Effector CD8-positive, alpha-beta T cell (primary cell): ENCODE measurements at regions not wholly inside any gene's neighbourhood (a gene's known extent, or its start where the extent isn't known, plus 50 kb on each side); places are given as distances from the start of the nearest gene placed in this dataset.

Source experiments
- DNase-seq: peaks from one replicate; lab custom pipeline; 2025; lab: John Stamatoyannopoulos, UW

GRCh38 chr12:82040987-82041743, 282.0 kb upstream of the PPFIA2 start:
- DNase-seq = no peak

GRCh38 chr12:82034769-82035168, 275.6 kb upstream of the PPFIA2 start:
- no peak for DNase-seq

- DNase-seq = no peak
These were observed 270.8 kb upstream of the PPFIA2 start for GRCh38 chr12:82029936-82030335.

- no peak for DNase-seq
These were observed 269.6 kb upstream of the PPFIA2 start for GRCh38 chr12:82028772-82029171.

- no peak for DNase-seq
These were observed 268.5 kb upstream of the PPFIA2 start for GRCh38 chr12:82027612-82028011.

- DNase-seq = no peak
These were observed 266.3 kb upstream of the PPFIA2 start for GRCh38 chr12:82025462-82025861.

GRCh38 chr12:82019533-82019932, 260.4 kb upstream of the PPFIA2 start:
- DNase-seq = no peak

- no peak for DNase-seq
These were observed 256.6 kb upstream of the PPFIA2 start for GRCh38 chr12:82015623-82016347.

- no peak for DNase-seq
These were observed 253.0 kb upstream of the PPFIA2 start for GRCh38 chr12:82012176-82012575.

GRCh38 chr12:82009524-82009923, 250.4 kb upstream of the PPFIA2 start:
- no peak for DNase-seq

GRCh38 chr12:82008251-82008650, 249.1 kb upstream of the PPFIA2 start:
- no peak for DNase-seq

GRCh38 chr12:81998761-81999378, 239.7 kb upstream of the PPFIA2 start:
- no peak for DNase-seq

- peak; percentile 7 for DNase-seq
These were observed 233.3 kb upstream of the PPFIA2 start for GRCh38 chr12:81992461-81992860.

- DNase-seq = no peak
These were observed 232.7 kb upstream of the PPFIA2 start for GRCh38 chr12:81991868-81992267.

- DNase-seq = no peak
These were observed 229.2 kb upstream of the PPFIA2 start for GRCh38 chr12:81988362-81988761.

GRCh38 chr12:81987371-81987770, 228.2 kb upstream of the PPFIA2 start:
- DNase-seq = no peak

GRCh38 chr12:81976661-81977060, 217.5 kb upstream of the PPFIA2 start:
- no peak for DNase-seq

- DNase-seq = no peak
These were observed 215.6 kb upstream of the PPFIA2 start for GRCh38 chr12:81974762-81975161.

GRCh38 chr12:81968421-81968820, 209.3 kb upstream of the PPFIA2 start:
- DNase-seq = no peak

- DNase-seq = no peak
These were observed 204.5 kb upstream of the PPFIA2 start for GRCh38 chr12:81963636-81964035.

GRCh38 chr12:81963026-81963425, 203.9 kb upstream of the PPFIA2 start:
- no peak for DNase-seq

GRCh38 chr12:81962126-81962856, 203.1 kb upstream of the PPFIA2 start:
- no peak for DNase-seq
